ENCODE measurements at regions not wholly inside any gene's neighbourhood (a gene's known extent, or its start where the extent isn't known, plus 50 kb on each side); places are given as distances from the start of the nearest gene placed in this dataset.

DNA sequence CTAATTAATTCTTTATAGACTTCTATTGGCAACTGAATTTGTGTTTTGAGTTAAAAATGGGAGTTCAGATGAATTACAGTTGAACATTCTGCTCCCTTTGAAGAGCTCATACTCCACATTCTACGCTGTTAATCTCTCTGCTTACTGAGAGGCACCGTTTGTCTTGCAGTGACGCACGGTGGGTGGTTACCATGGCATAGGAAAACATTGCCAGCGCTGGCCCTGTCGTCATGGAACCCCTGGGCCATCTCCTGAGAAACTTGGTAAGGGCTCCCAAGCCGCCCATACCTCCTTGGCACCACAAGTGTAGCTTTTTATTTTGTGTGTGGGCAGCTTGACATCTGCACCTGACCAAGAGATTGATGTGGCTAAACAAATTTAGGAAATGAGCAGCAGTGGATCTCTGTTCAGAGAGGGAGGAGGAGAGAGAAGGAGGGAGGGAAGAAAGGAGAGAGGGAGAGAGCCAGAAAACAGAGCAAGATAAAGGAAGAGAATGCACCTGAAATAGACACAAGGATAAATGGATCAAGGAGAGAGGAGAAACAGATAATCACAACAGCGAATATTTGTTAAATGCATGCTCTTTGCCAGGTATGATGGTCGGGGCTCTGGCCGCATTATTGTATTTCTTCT lies 398.5 kb downstream of the HAPSTR1 start:
- no peak for ATAC-seq
- no peak for TF ChIP-seq PPARA (CRISPR knock-in tag; IDR thresholded peaks at IDR 0.05; ENCODE audit: borderline replicate concordance)
- TF ChIP-seq TOX (CRISPR knock-in tag; IDR thresholded peaks at IDR 0.05; ENCODE audit: borderline replicate concordance), result no peak
- TF ChIP-seq OSR1 (CRISPR knock-in tag; IDR thresholded peaks at IDR 0.05), result no peak
- TF ChIP-seq CSDC2 (CRISPR knock-in tag; IDR thresholded peaks at IDR 0.05), result no peak
- TF ChIP-seq ESRRG (CRISPR knock-in tag; IDR thresholded peaks at IDR 0.05), result no peak
- TF ChIP-seq BACH2 (CRISPR knock-in tag; IDR thresholded peaks at IDR 0.05; ENCODE audit: borderline replicate concordance), result no peak
- no peak for TF ChIP-seq ZFP3 (CRISPR knock-in tag; IDR thresholded peaks at IDR 0.05)
- no peak for TF ChIP-seq ZNF70 (CRISPR knock-in tag; IDR thresholded peaks at IDR 0.05)
- TF ChIP-seq ISL1 (CRISPR knock-in tag; IDR thresholded peaks at IDR 0.05), result no peak
- TF ChIP-seq TCF4 (CRISPR knock-in tag; IDR thresholded peaks at IDR 0.05; ENCODE audit: borderline replicate concordance), result no peak
- TF ChIP-seq SNAI2 (CRISPR knock-in tag; IDR thresholded peaks at IDR 0.05), result no peak
- TF ChIP-seq GLIS3 (CRISPR knock-in tag; IDR thresholded peaks at IDR 0.05), result no peak
- TF ChIP-seq ZNF8 (CRISPR knock-in tag; IDR thresholded peaks at IDR 0.05), result no peak
- TF ChIP-seq, protein P1, sequence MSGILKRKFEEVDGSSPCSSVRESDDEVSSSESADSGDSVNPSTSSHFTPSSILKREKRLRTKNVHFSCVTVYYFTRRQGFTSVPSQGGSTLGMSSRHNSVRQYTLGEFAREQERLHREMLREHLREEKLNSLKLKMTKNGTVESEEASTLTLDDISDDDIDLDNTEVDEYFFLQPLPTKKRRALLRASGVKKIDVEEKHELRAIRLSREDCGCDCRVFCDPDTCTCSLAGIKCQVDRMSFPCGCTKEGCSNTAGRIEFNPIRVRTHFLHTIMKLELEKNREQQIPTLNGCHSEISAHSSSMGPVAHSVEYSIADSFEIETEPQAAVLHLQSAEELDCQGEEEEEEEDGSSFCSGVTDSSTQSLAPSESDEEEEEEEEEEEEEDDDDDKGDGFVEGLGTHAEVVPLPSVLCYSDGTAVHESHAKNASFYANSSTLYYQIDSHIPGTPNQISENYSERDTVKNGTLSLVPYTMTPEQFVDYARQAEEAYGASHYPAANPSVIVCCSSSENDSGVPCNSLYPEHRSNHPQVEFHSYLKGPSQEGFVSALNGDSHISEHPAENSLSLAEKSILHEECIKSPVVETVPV (CRISPR knock-in tag; IDR thresholded peaks at IDR 0.05), result no peak
- TF ChIP-seq, protein P2, sequence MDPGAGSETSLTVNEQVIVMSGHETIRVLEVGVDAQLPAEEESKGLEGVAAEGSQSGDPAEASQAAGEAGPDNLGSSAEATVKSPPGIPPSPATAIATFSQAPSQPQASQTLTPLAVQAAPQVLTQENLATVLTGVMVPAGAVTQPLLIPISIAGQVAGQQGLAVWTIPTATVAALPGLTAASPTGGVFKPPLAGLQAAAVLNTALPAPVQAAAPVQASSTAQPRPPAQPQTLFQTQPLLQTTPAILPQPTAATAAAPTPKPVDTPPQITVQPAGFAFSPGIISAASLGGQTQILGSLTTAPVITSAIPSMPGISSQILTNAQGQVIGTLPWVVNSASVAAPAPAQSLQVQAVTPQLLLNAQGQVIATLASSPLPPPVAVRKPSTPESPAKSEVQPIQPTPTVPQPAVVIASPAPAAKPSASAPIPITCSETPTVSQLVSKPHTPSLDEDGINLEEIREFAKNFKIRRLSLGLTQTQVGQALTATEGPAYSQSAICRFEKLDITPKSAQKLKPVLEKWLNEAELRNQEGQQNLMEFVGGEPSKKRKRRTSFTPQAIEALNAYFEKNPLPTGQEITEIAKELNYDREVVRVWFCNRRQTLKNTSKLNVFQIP (CRISPR knock-in tag; IDR thresholded peaks at IDR 0.05; ENCODE audit: borderline replicate concordance, low read depth), result no peak
- TF ChIP-seq, protein P3, sequence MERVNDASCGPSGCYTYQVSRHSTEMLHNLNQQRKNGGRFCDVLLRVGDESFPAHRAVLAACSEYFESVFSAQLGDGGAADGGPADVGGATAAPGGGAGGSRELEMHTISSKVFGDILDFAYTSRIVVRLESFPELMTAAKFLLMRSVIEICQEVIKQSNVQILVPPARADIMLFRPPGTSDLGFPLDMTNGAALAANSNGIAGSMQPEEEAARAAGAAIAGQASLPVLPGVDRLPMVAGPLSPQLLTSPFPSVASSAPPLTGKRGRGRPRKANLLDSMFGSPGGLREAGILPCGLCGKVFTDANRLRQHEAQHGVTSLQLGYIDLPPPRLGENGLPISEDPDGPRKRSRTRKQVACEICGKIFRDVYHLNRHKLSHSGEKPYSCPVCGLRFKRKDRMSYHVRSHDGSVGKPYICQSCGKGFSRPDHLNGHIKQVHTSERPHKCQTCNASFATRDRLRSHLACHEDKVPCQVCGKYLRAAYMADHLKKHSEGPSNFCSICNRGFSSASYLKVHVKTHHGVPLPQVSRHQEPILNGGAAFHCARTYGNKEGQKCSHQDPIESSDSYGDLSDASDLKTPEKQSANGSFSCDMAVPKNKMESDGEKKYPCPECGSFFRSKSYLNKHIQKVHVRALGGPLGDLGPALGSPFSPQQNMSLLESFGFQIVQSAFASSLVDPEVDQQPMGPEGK (CRISPR knock-in tag; IDR thresholded peaks at IDR 0.05; ENCODE audit: borderline replicate concordance), result no peak

DNA sequence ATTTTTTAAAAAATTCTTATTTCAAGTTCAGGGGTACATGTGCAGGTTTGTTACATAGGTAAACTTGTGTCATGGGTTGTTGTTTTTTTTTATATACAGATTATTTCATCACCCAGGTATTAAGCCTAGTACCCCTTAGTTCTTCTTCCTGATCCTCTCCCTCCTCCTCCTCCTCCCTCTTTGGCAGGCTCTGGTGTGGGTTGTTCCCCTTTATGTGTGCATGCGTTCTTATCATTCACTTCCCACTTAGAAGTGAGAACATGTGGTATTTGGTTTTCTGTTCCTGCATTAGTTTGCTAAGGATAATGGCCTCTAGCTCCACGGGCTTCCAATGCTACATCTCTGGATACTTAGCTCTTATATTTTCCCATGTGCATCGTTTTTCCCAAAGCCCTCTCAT lies 404.4 kb downstream of the HAPSTR1 start:
- TF ChIP-seq TOX (CRISPR knock-in tag; IDR thresholded peaks at IDR 0.05; ENCODE audit: borderline replicate concordance) (no peak), TCF4 (CRISPR knock-in tag; IDR thresholded peaks at IDR 0.05; ENCODE audit: borderline replicate concordance) (no peak), CSDC2 (CRISPR knock-in tag; IDR thresholded peaks at IDR 0.05) (no peak), ZNF8 (CRISPR knock-in tag; IDR thresholded peaks at IDR 0.05) (no peak), ZNF70 (CRISPR knock-in tag; IDR thresholded peaks at IDR 0.05) (no peak), PPARA (CRISPR knock-in tag; IDR thresholded peaks at IDR 0.05; ENCODE audit: borderline replicate concordance) (no peak), ZC3H10 (CRISPR knock-in tag; IDR thresholded peaks at IDR 0.05) (no peak), ZNF565 (CRISPR knock-in tag; conservative IDR thresholded peaks at IDR 0.05; ENCODE audit: low read depth) (no peak), ZFP30 (CRISPR knock-in tag; IDR thresholded peaks at IDR 0.05) (no peak), SNAI2 (CRISPR knock-in tag; IDR thresholded peaks at IDR 0.05) (no peak), ARNTL (CRISPR knock-in tag; IDR thresholded peaks at IDR 0.05; ENCODE audit: borderline replicate concordance, low read depth) (no peak)
- TF ChIP-seq, protein P4, sequence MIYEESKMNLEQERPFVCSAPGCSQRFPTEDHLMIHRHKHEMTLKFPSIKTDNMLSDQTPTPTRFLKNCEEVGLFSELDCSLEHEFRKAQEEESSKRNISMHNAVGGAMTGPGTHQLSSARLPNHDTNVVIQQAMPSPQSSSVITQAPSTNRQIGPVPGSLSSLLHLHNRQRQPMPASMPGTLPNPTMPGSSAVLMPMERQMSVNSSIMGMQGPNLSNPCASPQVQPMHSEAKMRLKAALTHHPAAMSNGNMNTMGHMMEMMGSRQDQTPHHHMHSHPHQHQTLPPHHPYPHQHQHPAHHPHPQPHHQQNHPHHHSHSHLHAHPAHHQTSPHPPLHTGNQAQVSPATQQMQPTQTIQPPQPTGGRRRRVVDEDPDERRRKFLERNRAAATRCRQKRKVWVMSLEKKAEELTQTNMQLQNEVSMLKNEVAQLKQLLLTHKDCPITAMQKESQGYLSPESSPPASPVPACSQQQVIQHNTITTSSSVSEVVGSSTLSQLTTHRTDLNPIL (CRISPR knock-in tag; IDR thresholded peaks at IDR 0.05; ENCODE audit: low read depth), result no peak
- no peak for ATAC-seq

DNA sequence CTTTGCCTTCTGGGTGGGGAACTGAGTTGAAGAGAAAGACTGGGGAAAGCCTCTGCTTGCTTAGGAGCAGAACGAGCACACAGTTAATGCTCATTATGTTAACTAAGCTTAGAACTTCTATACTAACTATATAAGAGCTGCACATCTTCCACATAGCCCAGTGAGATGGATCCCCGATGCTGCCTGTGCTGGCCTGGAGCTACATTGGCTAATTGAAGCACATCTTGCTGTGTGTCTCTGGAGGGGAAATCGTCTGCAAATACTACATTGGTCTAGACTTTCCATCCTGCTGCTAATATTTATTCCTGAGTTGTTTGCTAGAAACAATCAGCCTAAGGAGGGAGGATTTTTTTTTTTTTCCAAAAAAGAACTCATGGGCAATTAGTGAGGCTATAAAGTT lies 406.3 kb downstream of the HAPSTR1 start:
- TF ChIP-seq ISL1 (CRISPR knock-in tag; IDR thresholded peaks at IDR 0.05) (no peak), ZNF565 (CRISPR knock-in tag; conservative IDR thresholded peaks at IDR 0.05; ENCODE audit: low read depth) (no peak), SNAI2 (CRISPR knock-in tag; IDR thresholded peaks at IDR 0.05) (no peak), TCF4 (CRISPR knock-in tag; IDR thresholded peaks at IDR 0.05; ENCODE audit: borderline replicate concordance) (no peak), CSDC2 (CRISPR knock-in tag; IDR thresholded peaks at IDR 0.05) (no peak), ZFP3 (CRISPR knock-in tag; IDR thresholded peaks at IDR 0.05) (no peak), ARNTL (CRISPR knock-in tag; IDR thresholded peaks at IDR 0.05; ENCODE audit: borderline replicate concordance, low read depth) (no peak), OSR1 (CRISPR knock-in tag; IDR thresholded peaks at IDR 0.05) (no peak), ZNF70 (CRISPR knock-in tag; IDR thresholded peaks at IDR 0.05) (no peak), RARB (CRISPR knock-in tag; IDR thresholded peaks at IDR 0.05) (no peak), TOX (CRISPR knock-in tag; IDR thresholded peaks at IDR 0.05; ENCODE audit: borderline replicate concordance) (no peak), PPARA (CRISPR knock-in tag; IDR thresholded peaks at IDR 0.05; ENCODE audit: borderline replicate concordance) (no peak), ESRRG (CRISPR knock-in tag; IDR thresholded peaks at IDR 0.05) (no peak), ZFP30 (CRISPR knock-in tag; IDR thresholded peaks at IDR 0.05) (no peak)
- TF ChIP-seq, protein P1 (CRISPR knock-in tag; IDR thresholded peaks at IDR 0.05), result no peak
- TF ChIP-seq, protein P2 (CRISPR knock-in tag; IDR thresholded peaks at IDR 0.05; ENCODE audit: borderline replicate concordance, low read depth), result no peak
- ATAC-seq, result no peak

Measured in SK-N-SH treated with all-trans-retinoic acid at 6 μM for 48 hours (cell line).